ENCODE measurements at regions not wholly inside any gene's neighbourhood (a gene's known extent, or its start where the extent isn't known, plus 50 kb on each side); places are given as distances from the start of the nearest gene placed in this dataset.

DNA sequence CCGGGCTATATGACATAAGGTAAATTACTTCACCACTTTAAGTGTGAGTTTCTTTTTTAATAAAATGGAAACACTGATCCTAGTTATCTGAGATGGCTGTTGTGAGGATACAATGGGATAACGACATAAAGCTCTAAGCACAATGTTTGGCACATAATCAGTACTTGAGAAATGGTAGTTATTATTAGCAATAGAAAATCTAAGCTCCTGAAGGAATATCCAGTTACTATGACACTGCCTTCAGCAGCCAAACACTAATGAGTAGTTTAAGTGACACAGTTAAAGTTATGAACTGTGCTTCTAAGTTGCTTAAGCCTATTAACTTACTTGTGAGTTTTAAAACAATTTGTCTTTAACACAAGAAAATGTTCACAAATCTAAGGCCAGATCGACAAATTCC, 96.8 kb downstream of the ELAPOR2 start:
- TF ChIP-seq, protein P1, sequence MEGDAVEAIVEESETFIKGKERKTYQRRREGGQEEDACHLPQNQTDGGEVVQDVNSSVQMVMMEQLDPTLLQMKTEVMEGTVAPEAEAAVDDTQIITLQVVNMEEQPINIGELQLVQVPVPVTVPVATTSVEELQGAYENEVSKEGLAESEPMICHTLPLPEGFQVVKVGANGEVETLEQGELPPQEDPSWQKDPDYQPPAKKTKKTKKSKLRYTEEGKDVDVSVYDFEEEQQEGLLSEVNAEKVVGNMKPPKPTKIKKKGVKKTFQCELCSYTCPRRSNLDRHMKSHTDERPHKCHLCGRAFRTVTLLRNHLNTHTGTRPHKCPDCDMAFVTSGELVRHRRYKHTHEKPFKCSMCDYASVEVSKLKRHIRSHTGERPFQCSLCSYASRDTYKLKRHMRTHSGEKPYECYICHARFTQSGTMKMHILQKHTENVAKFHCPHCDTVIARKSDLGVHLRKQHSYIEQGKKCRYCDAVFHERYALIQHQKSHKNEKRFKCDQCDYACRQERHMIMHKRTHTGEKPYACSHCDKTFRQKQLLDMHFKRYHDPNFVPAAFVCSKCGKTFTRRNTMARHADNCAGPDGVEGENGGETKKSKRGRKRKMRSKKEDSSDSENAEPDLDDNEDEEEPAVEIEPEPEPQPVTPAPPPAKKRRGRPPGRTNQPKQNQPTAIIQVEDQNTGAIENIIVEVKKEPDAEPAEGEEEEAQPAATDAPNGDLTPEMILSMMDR (IDR thresholded peaks at IDR 0.05): no peak
- no peak for TF ChIP-seq POLR2A (IDR thresholded peaks at IDR 0.05)

Measured in adrenal gland (tissue), 5 donors.